ENCODE measurements at regions not wholly inside any gene's neighbourhood (a gene's known extent, or its start where the extent isn't known, plus 50 kb on each side); places are given as distances from the start of the nearest gene placed in this dataset.

DNA sequence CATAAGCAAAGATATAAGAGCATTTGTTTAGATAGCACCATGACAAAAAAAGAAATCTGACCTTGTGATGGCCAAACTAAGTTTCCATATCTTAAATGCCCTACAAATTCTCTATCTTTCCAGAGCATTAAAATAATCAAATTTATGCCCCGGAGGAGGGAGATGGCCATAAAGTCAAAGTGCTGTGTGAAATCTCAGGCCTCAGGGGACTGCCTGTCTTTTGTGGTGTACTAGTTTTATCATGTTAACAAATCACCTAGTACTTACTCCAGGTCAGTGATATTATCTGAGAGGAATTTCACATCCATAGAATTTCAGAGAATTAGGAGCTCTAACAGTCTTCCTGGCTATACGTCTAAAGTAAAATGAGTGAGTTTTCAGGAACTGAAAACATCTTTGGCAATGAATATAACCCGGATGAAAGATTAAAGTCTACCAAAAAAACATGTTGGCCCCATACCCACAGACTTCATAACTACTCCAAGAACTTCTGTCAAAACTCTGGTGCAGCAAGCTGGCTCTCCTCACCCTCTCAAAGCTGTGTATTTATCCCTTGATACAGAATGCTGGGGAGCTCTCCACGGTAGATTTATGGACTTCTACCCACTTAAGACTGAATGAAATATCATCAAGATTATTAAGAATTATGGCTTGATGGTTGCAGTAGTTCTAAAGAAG, 682.8 kb downstream of the SORCS1 start:
- no peak for DNase-seq
- intact Hi-C loops (cut with DNase I) = no loop called here
- Histone ChIP-seq H3K4me1 (no peaks in the 10 kb centered on the region), H3K27me3 (no peaks in the 10 kb centered on the region), H3K4me3 (no peak overlapping the region), H3K9me3 (no peaks in the 10 kb centered on the region), H3K36me3 (no peaks in the 10 kb centered on the region), H3K27ac (no peak overlapping the region)
- WGBS (ENCODE audit: insufficient coverage, low coverage, low lambda C conversion rate, missing lambda C conversion rate) = 54% methylated on average over 4 of the region's 4 CpGs
- TF ChIP-seq, protein P1, sequence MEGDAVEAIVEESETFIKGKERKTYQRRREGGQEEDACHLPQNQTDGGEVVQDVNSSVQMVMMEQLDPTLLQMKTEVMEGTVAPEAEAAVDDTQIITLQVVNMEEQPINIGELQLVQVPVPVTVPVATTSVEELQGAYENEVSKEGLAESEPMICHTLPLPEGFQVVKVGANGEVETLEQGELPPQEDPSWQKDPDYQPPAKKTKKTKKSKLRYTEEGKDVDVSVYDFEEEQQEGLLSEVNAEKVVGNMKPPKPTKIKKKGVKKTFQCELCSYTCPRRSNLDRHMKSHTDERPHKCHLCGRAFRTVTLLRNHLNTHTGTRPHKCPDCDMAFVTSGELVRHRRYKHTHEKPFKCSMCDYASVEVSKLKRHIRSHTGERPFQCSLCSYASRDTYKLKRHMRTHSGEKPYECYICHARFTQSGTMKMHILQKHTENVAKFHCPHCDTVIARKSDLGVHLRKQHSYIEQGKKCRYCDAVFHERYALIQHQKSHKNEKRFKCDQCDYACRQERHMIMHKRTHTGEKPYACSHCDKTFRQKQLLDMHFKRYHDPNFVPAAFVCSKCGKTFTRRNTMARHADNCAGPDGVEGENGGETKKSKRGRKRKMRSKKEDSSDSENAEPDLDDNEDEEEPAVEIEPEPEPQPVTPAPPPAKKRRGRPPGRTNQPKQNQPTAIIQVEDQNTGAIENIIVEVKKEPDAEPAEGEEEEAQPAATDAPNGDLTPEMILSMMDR (IDR thresholded peaks at IDR 0.05) = no peak
- TF ChIP-seq POLR2A (IDR thresholded peaks at IDR 0.05) = no peak
- ATAC-seq = no peak

DNA sequence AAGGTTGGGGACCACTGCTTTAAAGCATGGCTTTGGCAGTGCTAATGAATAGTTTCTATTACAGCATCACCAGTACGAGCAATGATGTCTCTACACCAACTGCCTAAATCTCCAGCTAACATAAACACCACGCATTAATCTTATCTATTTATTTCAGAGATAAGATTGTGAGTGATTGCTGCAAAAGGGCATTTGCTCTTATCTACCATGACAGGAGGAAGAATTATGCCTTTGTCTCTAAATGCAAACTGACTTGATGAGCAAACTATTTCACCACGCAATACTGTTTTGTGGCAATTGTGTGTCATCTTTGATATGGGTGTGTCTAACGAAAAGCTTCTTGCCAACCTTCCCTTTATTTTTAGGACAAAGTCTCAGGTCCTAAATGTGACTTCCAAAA, 684.9 kb downstream of the SORCS1 start:
- DNase-seq (no peak), ATAC-seq (no peak)
- TF ChIP-seq POLR2A (IDR thresholded peaks at IDR 0.05) = no peak
- TF ChIP-seq, protein P1 (IDR thresholded peaks at IDR 0.05) = no peak
- no peak overlapping the region for H3K4me3 ChIP-seq
- no peaks in the 10 kb centered on the region for H3K36me3 ChIP-seq
- intact Hi-C loops (cut with DNase I) = no loop called here
- WGBS (ENCODE audit: insufficient coverage, low coverage, low lambda C conversion rate, missing lambda C conversion rate) = 47% methylated on average over 4 of the region's 4 CpGs
- H3K27ac ChIP-seq = no peak overlapping the region
- H3K4me1 ChIP-seq = no peaks in the 10 kb centered on the region
- no peaks in the 10 kb centered on the region for H3K27me3 ChIP-seq
- no peaks in the 10 kb centered on the region for H3K9me3 ChIP-seq

DNA sequence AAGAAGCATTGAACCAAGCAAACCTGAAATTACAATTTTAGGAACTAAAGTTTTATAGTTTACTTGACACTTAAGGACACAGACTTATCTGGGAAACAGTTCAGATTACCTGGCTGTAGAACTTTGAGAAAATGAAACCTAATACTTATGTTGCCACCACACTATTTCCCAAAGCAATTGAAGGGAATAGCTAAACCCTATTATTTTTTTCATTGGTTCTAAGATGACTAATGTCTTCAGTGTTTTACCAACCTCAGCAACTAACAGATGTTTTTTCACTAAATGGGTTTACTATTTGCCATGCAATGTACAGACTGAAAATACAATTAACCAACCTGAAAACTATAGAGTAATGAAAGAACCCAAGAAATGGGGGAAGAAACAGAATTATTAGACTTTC, 689.6 kb downstream of the SORCS1 start:
- no peaks in the 10 kb centered on the region for H3K36me3 ChIP-seq
- H3K9me3 ChIP-seq = no peaks in the 10 kb centered on the region
- DNase-seq (no peak), ATAC-seq (no peak)
- H3K27ac ChIP-seq = no peak overlapping the region
- intact Hi-C loops (cut with DNase I) = no loop called here
- no peak overlapping the region for H3K4me3 ChIP-seq
- no peaks in the 10 kb centered on the region for H3K27me3 ChIP-seq
- TF ChIP-seq POLR2A (IDR thresholded peaks at IDR 0.05) = no peak
- TF ChIP-seq, protein P1 (IDR thresholded peaks at IDR 0.05) = no peak
- no peaks in the 10 kb centered on the region for H3K4me1 ChIP-seq

DNA sequence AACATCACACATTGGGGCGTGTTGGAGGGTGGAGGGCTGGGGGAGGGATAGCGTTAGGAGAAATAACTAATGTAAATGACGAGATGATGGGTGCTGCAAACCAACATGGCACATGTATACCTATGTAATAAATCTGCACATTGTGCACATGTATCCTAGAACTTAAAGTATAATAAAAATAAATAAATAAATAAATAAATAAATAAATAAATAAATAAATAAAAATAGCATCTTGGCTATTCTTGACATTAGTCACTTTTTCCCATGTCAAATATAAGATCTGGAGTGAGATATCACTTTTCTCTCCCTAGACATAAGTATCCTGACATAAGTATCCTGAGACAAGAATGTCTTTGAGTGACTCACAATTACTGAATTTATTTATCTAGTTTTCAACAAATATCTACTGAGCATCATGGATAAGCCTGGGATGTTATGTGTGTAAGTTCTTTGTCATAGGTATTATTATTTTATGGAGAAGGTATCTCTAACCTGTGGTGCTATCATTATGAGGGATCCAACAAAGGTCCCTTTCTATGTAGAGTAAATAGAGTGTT, 691.3 kb downstream of the SORCS1 start:
- intact Hi-C loops (cut with DNase I) = no loop called here
- ATAC-seq (no peak), DNase-seq (no peak)
- WGBS (ENCODE audit: insufficient coverage, low coverage, low lambda C conversion rate, missing lambda C conversion rate) = 57% methylated on average over 3 of the region's 3 CpGs
- TF ChIP-seq, protein P1 (IDR thresholded peaks at IDR 0.05) = no peak
- no peak for TF ChIP-seq POLR2A (IDR thresholded peaks at IDR 0.05)
- Histone ChIP-seq H3K9me3 (no peaks in the 10 kb centered on the region), H3K4me1 (no peaks in the 10 kb centered on the region), H3K36me3 (no peaks in the 10 kb centered on the region), H3K27me3 (no peaks in the 10 kb centered on the region), H3K27ac (no peak overlapping the region), H3K4me3 (no peak overlapping the region)

Measured in right lobe of liver (tissue), 6 donors.